A549 (cell line): ENCODE measurements at regions not wholly inside any gene's neighbourhood (a gene's known extent, or its start where the extent isn't known, plus 50 kb on each side); places are given as distances from the start of the nearest gene placed in this dataset.

Source experiments
- ATAC-seq, 2 experiments: fragments of 200-7000 bp in 1 of 2; fragments of >200 bp in 1 of 2; cut with Nextera tagmentation in 1 of 2; cut with Tn5 transposase in 1 of 2; 3 replicates each; pipeline versions ENCODE4 v1.8.0 to v1.9.1; 2018 to 2020; ENCODE audit warnings: mild to moderate bottlenecking in 1 of 2, moderate library complexity in 1 of 2
- CTCF ChIA-PET: fragments of 300-600 bp; sonication (Branson Sonifier 250); formaldehyde crosslinking; extraction: SDS; loops from one replicate; lab custom pipeline; 2021; ENCODE audit warnings: antibody characterized with exemption, inconsistent platforms; lab: Yijun Ruan, JAX
- POLR2A ChIA-PET: fragments of 350-600 bp; formaldehyde crosslinking; extraction: SDS; loops from one replicate; lab custom pipeline; 2021; ENCODE audit warnings: antibody characterized with exemption, inconsistent platforms; lab: Yijun Ruan, JAX
- DNase-seq, 2 experiments: peaks; one replicate each; pipeline versions ENCODE4 v3.0.0 to v3.0.0-alpha.2; 2011 to 2016; ENCODE audit warnings: low read depth in 1 of 2, low spot score in 1 of 2
- FAIRE-seq: peaks from 2 replicates; lab custom pipeline; 2011; peaks lifted over from hg19 to GRCh38; lab: Jason Lieb, UNC
- H3K27ac ChIP-seq, 2 experiments: fragments of >200 bp; sonication (Bioruptor Twin); formaldehyde crosslinking; 3 replicates each; pipeline ENCODE4 v1.5.1; 2016 to 2017
- H3K4me1 ChIP-seq: fragments of >200 bp; sonication (Bioruptor Twin); formaldehyde crosslinking; 3 replicates; pipeline ENCODE4 v1.6.1; 2016
- H3K4me2 ChIP-seq: fragments of >200 bp; sonication (Bioruptor Twin); formaldehyde crosslinking; 3 replicates; pipeline ENCODE4 v1.6.1; 2016
- H3K4me3 ChIP-seq: fragments of >200 bp; sonication (Bioruptor Twin); formaldehyde crosslinking; 3 replicates; pipeline ENCODE4 v1.5.1; 2016
- H3K9me3 ChIP-seq: fragments of >200 bp; sonication (Bioruptor Twin); formaldehyde crosslinking; 3 replicates; pipeline ENCODE4 v1.6.1; 2016
- BHLHE40 ChIP-seq: IDR thresholded peaks from 2 replicates; pipeline ENCODE4 v1.6.1; 2012; ENCODE audit warnings: low read depth, low read length, inconsistent platforms
- CBX2 ChIP-seq: fragments of 200-600 bp; sonication (generic); IDR thresholded peaks from 2 replicates; pipeline ENCODE4 v1.6.1; 2016; ENCODE audit warnings: low read depth, mild to moderate bottlenecking, borderline replicate concordance
- CBX8 ChIP-seq: fragments of 200-600 bp; sonication (generic); IDR thresholded peaks from 2 replicates; pipeline ENCODE4 v1.6.1; 2016
- CEBPB ChIP-seq, 2 experiments: fragments of >200 bp in 1 of 2; sonication (Bioruptor Twin) in 1 of 2; formaldehyde crosslinking in 1 of 2; IDR thresholded peaks; 2 replicates each; pipeline ENCODE4 v1.6.1; 2012 to 2016
- CTCF ChIP-seq: fragments of >200 bp; sonication (Bioruptor Twin); formaldehyde crosslinking; IDR thresholded peaks from 3 replicates; pipeline ENCODE4 v1.5.1; 2016
- FOSB ChIP-seq: fragments of 250-450 bp; sonication (Bioruptor Pico); IDR thresholded peaks from 2 replicates; pipeline ENCODE4 v1.5.0; 2020; ENCODE audit warnings: mild to moderate bottlenecking, moderate library complexity
- FOSL2 ChIP-seq, 2 experiments: fragments of 450-650 bp in 1 of 2; fragments of >200 bp in 1 of 2; sonication (Bioruptor Twin) in 1 of 2; formaldehyde crosslinking; IDR thresholded peaks; 2 replicates each; pipeline versions ENCODE4 v1.5.0 to v1.6.1; 2016 to 2020; ENCODE audit warnings: mild to moderate bottlenecking in 1 of 2, moderate library complexity in 1 of 2
- FOXS1 ChIP-seq: fragments of 250-450 bp; sonication (Bioruptor Pico); IDR thresholded peaks from 2 replicates; pipeline ENCODE4 v1.5.0; 2020; ENCODE audit warnings: mild to moderate bottlenecking, moderate library complexity
- GATA3 ChIP-seq: IDR thresholded peaks from 2 replicates; pipeline ENCODE4 v1.6.1; 2012; ENCODE audit warnings: borderline replicate concordance
- HMGXB4 ChIP-seq: fragments of 250-450 bp; sonication (Bioruptor Pico); IDR thresholded peaks from 2 replicates; pipeline ENCODE4 v1.5.0; 2021; ENCODE audit warnings: mild to moderate bottlenecking, moderate library complexity, borderline replicate concordance
- KDM1A ChIP-seq: fragments of 200-600 bp; sonication (generic); IDR thresholded peaks from 2 replicates; pipeline ENCODE4 v1.6.1; 2016; ENCODE audit warnings: low read depth, mild to moderate bottlenecking
- MAX ChIP-seq: IDR thresholded peaks from 2 replicates; pipeline ENCODE4 v1.6.1; 2012
- PHF8 ChIP-seq: fragments of 200-600 bp; sonication (generic); IDR thresholded peaks from 2 replicates; pipeline ENCODE4 v1.6.1; 2016; ENCODE audit warnings: low read depth, mild to moderate bottlenecking, antibody characterized with exemption, moderate library complexity, borderline replicate concordance
- RARB ChIP-seq: fragments of 250-450 bp; sonication (Bioruptor Pico); IDR thresholded peaks from 2 replicates; pipeline ENCODE4 v1.8.0; 2021; ENCODE audit warnings: mild to moderate bottlenecking, moderate library complexity
- RCOR1 ChIP-seq: fragments of 150-350 bp; IDR thresholded peaks from 2 replicates; pipeline ENCODE4 v1.6.1; 2014; ENCODE audit warnings: antibody characterized with exemption, low read length, low read depth
- REST ChIP-seq: fragments of 200-600 bp; sonication (generic); IDR thresholded peaks from 2 replicates; pipeline ENCODE4 v1.6.1; 2016; ENCODE audit warnings: antibody characterized with exemption, mild to moderate bottlenecking, moderate library complexity
- RFX5 ChIP-seq: fragments of 450-650 bp; IDR thresholded peaks from 2 replicates; pipeline ENCODE4 v1.7.1; 2014; ENCODE audit warnings: antibody characterized with exemption, mild to moderate bottlenecking, moderate library complexity
- SMC3 ChIP-seq: fragments of >200 bp; sonication (Bioruptor Twin); formaldehyde crosslinking; IDR thresholded peaks from 3 replicates; pipeline ENCODE4 v1.6.1; 2018; ENCODE audit warnings: inconsistent platforms
- TFCP2L1 ChIP-seq: fragments of 250-450 bp; sonication (Bioruptor Pico); IDR thresholded peaks from 2 replicates; pipeline ENCODE4 v1.5.0; 2021; ENCODE audit warnings: mild to moderate bottlenecking
- ZFP36 ChIP-seq: fragments of 450-650 bp; IDR thresholded peaks from 2 replicates; pipeline ENCODE4 v1.6.1; 2014; ENCODE audit warnings: borderline replicate concordance; ENCODE audit not compliant: partially characterized antibody
- WGBS: methylation state at CpG from one replicate; pipeline ENCODE4 v1.1.6; 2017; ENCODE audit errors: missing lambda C conversion rate; 5-methylcytosine and 5-hydroxymethylcytosine counted together

- no peak for TF ChIP-seq HMGXB4 (CRISPR knock-in tag)
- TF ChIP-seq CBX2, result no peak
- no peak for TF ChIP-seq MAX
- TF ChIP-seq CEBPB (IDR thresholded peaks at IDR 0.05), result no peak
- no peak for TF ChIP-seq FOSB (CRISPR knock-in tag)
- TF ChIP-seq, all 56 proteins: peak for 3
These were observed 112.3 kb upstream of the TRABD2B start (continued) for GRCh38 chr1:48109390-48110013.

- WGBS, result 24% methylated on average over 3 of the region's 3 CpGs
- ATAC-seq (no peak), FAIRE-seq (no peak)
These were observed 110.3 kb upstream of the TRABD2B start for GRCh38 chr1:48107516-48107915.

GRCh38 chr1:48106049-48106448 is 108.9 kb upstream of the TRABD2B start:
- no peak for TF ChIP-seq KDM1A
- no peak for TF ChIP-seq CBX8
- TF ChIP-seq RFX5, result no peak
- TF ChIP-seq RARB (CRISPR knock-in tag), result no peak
- TF ChIP-seq CTCF, result no peak
- no peak for TF ChIP-seq SMC3
- TF ChIP-seq HMGXB4 (CRISPR knock-in tag), result no peak
- no peak for TF ChIP-seq FOXS1 (CRISPR knock-in tag)
- no peak for TF ChIP-seq ZFP36
- H3K27ac ChIP-seq, result no peak overlapping the region
- H3K4me1 ChIP-seq, result no peaks in the 10 kb centered on the region
- H3K4me2 ChIP-seq, result no peak overlapping the region
- CTCF ChIA-PET, result interaction anchor here (1.1 to 2.2 kb wide), 5 partner anchors 45 to 130 kb away, joined by 3 to 9 read pairs (median 4); partner anchors contain the start of gene TRABD2B
- WGBS, result 98% methylated on average over 2 of the region's 2 CpGs
- FAIRE-seq (no peak), ATAC-seq (no peak), DNase-seq (no peak)
- H3K4me3 ChIP-seq, result no peak overlapping the region
- POLR2A ChIA-PET, result no interaction called here
- no peaks in the 10 kb centered on the region for H3K9me3 ChIP-seq

More at GRCh38 chr1:48107516-48107915, 110.3 kb upstream of the TRABD2B start:
- Histone ChIP-seq H3K27ac (no peak overlapping the region), H3K4me3 (no peak overlapping the region), H3K4me1 (no peaks in the 10 kb centered on the region), H3K9me3 (no peaks in the 10 kb centered on the region), H3K4me2 (no peak overlapping the region)
- POLR2A ChIA-PET, result no interaction called here
- TF ChIP-seq RCOR1 (no peak), BHLHE40 (no peak), FOSL2 (IDR thresholded peaks at IDR 0.05) (no peak), FOSL2 (CRISPR knock-in tag; IDR thresholded peaks at IDR 0.05) (no peak), MAX (no peak), REST (no peak), TFCP2L1 (CRISPR knock-in tag) (no peak), GATA3 (no peak), PHF8 (no peak)
- CTCF ChIA-PET, result interaction anchor here (1.3 to 2.2 kb wide), 3 partner anchors 94 to 129 kb away, joined by 3 to 9 read pairs (median 3); no protein-coding TSS in a partner anchor
- DNase-seq, result peak in 1 of 2 experiments; percentile 0
